ENCODE measurements at regions not wholly inside any gene's neighbourhood (a gene's known extent, or its start where the extent isn't known, plus 50 kb on each side); places are given as distances from the start of the nearest gene placed in this dataset.
A peak's percentile ranks its signal among the peaks of the same experiment; 100 is the strongest.
"Not testable (repeated sequence)": the region's sequence is repeated elsewhere in the genome, so short reads cannot be mapped to it uniquely, and the experiment has no call there.

- DNase-seq = no peak
Observed at GRCh38 chr9:81424431-81424830, 264.9 kb downstream of the TLE1 start.

GRCh38 chr9:81423589-81424326, 265.6 kb downstream of the TLE1 start:
- no peak for DNase-seq

DNA sequence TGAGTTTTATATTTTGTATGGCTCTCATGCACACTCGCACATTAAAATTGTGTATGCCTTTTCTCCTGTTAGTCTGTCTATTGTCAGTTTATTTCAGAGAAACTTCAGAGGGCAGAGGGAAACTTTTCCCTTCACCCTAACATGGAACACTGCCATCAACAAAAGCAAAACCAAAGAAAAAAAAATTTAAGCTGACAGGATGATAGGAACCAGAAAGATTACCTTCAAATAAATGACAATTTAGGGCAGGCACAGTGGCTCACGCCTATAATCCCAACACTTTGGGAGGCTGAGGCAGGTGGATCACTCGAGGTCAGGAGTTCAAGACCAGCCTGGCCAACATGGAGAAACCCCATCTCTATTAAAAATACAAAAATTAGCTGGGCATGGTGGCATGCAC, 268.3 kb downstream of the TLE1 start:
- DNase-seq = not testable (repeated sequence)

DNA sequence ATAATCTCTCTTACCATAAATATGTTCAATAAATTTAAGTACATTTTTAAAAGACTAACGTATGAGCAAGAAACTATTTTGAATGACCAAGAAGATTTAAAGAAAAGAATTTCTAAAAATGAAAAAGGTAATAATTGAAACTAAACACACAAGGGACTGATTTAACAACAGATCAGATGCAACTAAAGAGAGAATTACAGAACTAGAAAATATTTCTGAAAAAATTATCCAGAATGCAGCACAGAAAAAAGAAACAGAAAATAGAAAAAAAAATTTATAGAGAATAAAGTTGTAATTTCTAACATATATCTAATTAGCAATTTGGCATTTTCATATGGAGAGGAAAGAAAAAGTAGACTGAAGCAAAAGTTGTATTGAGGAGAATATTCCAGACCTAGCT, 269.3 kb downstream of the TLE1 start:
- no peak for DNase-seq

DNA sequence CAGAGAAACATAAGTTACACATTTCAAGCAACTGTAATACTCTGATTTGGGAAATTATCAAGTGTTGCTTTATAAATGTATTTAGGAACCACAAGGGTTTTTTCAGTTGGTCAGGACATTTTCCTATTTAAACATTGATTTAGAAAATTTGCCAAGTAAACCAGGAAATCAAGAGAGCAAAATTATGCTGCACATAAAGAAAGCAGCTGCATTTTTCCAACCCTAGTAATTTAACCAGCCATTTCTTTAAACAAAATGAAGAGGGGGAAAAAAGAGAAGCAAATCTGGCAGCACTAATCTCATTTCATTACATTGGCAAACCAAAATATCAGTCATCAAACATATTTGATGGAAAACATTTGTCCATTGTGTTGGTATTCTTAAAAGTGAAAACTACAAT, 271.4 kb downstream of the TLE1 start:
- no peak for DNase-seq

GRCh38 chr9:81417299-81417675, 272.1 kb downstream of the TLE1 start:
- no peak for DNase-seq

DNA sequence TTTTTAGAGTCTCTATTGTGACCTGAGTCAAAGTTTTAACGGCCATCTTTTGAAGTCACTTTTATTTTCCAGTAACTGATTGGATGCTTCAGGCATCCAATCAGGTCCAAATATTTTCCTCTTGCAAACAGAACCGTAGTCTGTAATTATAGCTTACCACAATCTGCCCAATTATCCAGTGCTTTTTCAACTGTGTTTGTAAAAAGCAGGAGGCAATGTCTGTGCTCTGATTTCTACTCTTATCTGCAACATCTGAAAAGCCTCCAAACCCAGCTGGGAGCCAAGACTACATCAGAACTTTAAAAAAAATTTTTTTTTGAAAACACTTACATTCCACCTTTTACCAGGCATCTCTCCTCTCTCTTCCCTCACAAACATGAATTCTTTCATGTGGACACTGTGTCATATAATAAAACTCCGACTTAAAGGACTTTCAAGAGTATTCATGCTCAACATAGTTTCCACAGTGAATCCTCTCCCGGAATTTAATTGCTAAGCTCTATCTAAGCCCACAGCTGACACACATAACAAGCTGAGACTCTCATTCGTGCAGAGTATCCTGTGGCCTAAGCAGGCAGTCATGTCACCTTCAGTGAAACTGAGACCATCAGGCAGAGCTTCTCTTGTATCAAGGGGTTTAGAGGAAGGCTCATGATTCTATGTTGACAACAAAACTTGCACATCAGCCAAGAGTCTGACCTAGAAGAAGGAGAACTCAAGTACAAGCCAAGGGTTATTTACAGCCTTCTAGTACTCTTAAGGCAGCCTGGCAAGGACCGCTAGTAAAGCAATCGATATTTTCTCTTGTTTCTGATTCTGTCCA, 272.7 kb downstream of the TLE1 start:
- DNase-seq = peak; percentile 13

DNA sequence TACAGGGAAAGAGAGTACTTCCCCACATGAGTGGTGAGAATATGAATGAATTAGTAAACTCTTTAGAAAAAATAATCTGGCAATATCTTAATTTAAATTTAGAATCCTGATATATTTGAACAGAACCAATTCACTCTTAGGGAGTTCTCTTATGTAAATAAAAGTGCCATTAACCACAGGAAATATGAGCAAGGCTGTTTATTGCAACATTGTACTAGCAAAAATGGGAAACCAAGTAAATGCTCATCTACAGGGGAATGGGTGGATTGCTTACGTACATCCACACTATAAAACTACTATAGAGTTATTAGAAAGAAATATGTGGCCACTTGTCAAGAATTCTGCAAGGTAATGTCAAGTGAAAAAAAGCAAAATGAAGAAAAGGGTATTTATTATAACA, 274.5 kb downstream of the TLE1 start:
- DNase-seq = no peak

GRCh38 chr9:81411961-81412360, 277.4 kb downstream of the TLE1 start:
- DNase-seq = no peak

DNA sequence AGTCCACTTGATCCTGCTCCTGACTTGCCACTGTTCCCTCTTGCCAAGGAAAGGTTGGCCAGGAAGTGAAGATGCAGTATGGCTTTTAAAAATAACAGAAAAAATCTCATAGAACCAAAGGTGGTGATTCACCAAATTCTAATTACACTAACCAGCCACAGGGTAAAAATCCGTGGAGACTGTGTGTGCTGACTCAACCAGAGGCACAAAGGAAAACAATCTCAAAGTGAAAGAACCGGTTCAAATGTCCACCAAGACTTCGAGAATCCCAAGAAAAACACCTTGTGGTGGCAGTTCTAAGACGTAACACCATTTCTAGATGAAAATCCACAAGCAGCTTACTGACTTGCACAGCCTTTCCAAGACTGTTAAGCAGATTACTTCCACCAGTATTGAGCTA, 279.1 kb downstream of the TLE1 start:
- DNase-seq = no peak

DNA sequence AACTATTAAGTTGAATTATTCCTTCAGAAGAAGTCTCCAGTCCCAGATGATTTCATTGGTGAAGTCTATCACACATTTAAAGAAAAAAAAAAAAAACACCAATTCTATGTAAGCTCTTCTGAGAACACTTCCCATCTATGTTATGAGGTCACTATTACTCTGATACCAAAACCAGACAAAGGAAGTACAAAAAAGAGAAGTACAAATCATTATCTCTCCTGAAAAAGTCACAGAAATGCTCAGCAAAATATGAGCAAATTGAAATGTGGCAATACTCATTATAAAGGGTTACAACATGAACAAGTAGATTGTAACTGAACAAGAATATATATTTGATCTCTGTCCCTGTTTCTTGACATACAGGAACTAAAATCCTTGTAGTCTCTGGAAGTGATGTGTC, 280.4 kb downstream of the TLE1 start:
- DNase-seq = no peak

- no peak for DNase-seq
Observed at GRCh38 chr9:81404931-81405598, 284.3 kb downstream of the TLE1 start.

DNA sequence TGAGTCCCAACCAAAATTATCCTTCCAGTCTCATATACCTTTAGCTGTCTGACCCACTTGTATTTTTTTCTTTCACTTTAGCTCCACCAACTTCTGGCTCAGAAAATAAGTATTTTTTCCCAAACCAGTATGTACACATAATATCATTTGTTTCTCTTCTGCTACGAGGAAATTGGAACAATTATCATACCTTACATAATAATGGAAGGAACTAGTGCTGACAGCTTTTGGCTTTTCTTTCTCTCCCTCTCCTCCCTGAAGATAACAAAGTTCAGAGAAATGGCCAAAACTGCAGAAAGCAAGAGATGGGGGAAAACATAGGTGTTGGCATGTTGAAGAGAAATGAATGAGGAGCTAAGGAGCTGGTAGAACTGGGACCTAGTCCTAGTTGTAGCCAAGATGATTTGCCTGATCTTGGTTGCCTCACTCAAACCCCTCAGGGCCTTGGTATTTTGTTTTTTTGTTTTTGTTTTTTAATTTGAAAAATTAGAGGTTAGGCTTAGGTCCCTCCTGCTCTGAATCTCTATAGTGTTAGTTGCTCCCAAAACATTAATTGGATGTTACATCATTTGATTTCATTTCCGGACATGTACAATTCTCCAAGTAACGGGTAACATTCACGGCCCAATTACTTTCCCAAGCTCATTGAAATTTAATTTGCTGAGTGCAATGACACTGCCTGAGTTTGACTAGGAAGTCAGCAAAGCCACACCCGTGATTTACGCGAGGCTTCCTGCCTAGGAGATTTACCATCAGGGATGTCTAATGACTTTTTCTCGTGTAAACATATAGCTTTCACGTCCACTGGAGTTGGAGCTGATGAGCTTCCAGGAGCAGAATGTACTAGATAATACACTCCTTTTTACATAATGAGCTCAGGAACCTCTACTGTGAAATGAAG, 291.6 kb downstream of the TLE1 start:
- no peak for DNase-seq

GRCh38 chr9:81396528-81396927, 292.8 kb downstream of the TLE1 start:
- no peak for DNase-seq

DNA sequence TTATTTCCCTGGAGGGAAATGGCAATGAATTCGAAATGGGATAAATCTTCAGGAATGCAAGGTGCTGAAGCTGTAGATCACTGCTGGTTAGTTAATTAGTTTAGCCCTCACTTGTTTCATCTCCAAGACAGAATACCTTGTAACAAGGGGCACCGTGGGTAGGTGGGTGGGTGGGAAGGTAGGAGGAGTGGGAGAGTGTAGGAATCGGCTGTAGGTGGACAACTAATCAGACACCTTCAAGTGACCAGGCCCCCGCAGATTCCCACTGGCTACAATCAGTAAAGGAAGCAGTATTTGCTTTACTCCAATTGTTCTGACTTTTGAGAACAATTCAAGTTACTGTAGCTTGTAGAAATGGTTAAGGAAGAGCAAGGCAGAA, 293.7 kb downstream of the TLE1 start:
- no peak for DNase-seq

GRCh38 chr9:81394881-81395675, 294.3 kb downstream of the TLE1 start:
- no peak for DNase-seq

DNA sequence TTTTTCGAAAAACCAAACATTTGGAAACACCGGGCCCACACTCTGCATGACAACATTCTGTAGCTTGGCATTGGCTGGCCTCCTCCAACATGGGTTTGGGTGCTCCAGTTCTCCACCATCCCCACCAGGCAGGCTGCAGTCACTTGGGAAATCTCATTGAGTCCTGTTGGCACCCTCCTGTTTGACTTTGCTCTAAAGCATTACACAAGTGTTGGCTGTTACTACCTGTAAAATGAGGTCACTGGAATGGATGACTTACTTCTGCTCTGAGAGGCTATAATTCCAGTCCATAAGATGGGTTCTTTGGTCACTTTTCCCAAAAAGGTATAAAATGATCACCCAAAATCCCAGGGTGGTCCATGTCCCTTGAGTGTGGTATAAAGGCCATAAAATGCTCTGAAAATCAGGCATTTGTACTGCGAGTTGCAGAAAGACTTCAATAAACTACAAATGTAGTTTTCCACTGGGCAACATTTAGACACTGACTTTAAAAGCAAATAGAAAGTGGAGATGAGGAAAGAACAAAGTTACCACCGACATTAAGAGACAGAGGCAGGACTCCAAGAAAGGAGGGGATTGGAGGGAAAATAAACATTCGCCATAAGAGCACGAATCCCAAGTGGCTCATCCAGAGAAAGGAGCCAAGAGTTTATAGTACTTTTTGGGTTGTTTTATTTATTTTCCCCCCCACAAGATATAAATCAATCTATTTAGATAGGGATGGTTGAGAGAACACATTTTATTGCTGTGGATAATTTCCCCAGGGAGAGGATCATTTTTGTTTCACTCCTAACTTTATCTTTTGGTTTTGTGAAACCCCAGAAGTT, 295.1 kb downstream of the TLE1 start:
- DNase-seq = no peak

DNA sequence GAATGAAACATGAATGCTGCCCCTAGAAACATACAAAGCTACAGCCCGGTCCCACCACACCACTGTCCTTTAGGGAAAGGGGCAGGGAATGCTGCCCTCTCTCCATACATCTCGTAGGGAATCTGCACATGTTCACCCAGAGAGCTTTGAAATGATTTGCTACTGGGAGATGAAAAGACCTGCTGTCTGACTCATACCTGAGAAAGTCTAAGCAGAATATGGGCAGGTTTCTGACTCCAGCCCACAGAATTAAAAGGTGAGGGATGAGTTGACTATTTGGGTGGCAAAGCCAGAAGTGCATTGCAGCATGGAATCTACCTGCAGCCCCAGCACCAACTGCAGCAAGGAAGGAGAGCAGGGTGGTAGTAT, 297.9 kb downstream of the TLE1 start:
- no peak for DNase-seq

DNA sequence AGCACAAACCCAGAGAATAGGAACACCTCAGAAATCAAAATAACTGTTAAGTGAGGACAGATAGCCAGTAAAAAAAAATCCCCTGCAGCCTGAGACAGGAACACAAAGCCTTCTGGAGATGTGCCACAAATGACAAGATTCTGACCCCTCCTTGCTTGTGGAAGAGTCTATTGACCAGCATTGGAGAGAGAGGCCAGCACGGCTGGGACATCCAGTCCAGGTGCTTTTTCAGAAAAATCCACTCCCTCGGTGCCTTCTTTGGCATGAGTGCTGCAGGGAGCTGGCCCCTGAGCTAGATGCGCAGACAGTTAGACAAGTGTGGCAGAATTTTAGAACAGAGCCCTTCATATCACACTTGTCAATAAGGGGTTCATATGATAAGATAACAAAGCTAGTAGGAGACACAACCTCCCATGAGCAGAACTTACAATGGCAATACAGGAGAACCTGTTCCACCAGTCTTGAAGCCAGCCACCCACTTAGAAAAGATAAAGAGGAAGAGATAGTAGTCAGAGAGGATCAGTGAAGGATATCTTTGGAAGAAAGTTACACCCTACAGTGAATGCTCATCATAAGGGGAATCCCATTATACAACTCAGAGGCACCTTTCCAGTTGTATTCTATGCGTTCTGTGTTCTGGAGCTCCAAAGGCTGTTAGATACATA, 298.4 kb downstream of the TLE1 start:
- DNase-seq = no peak

DNA sequence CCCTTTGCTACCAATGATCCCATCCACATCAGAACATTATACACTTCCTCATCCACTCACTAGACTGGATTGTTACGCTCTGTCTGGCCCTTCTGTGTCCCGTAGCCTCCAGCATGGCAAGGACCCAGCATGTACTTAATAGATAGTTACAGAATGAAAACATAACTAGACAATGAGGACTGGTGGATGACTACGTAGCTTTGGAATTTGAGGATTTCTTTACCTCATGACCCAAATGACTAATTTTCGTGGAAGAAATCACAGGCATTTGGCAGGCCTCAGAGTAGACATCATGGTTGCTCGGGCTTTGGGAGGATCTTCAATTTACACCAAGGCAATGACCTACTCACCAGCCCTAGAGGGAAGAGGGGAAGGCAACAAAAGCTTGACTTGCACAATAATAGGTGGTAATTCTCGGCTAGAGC, 299.8 kb downstream of the TLE1 start:
- peak; percentile 17 for DNase-seq

DNA sequence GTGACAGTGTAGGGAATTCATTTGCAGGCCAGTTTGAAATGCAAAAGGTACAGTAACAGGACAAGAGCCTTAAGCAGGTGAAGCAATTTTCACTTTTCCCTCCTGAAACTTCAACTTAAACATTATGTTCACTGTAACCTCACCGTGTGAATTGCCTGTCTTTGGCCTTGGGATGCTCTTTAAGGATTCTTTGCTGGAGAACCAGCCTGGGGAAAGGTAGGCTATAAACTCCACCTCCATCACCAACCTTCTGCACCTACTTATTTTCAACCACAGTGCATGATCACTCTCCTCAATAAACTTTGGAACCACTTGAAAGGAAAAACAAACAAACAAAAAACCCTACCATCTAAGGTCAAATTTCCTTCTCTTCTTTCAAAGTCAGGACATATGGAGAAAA, 300.5 kb downstream of the TLE1 start:
- DNase-seq = no peak

All from NCI-H2227 treated with DMSO at 0.1 percent for 48 hours (cell line).